ENCODE measurements at regions not wholly inside any gene's neighbourhood (a gene's known extent, or its start where the extent isn't known, plus 50 kb on each side); places are given as distances from the start of the nearest gene placed in this dataset.

DNA sequence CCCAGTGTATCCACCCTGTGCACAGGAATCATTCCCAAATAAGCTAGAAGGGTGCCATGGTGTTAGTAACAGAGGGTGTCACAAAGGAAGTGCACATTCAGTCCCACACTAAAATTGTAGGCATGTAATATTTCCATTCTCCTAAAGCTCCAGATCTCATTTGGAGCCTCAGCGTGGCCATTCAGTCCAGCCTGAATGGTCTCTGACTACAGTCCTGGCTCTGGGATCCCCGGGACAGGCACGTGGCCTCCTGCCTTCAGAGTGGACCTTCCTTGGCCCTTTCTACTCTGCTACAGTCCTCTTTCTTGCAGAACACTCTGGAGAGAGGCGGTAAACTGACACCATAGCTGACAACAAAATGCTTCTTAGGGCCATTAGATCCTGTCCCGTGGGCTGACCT is 243.9 kb downstream of the IRX2 start:
- DNase-seq = no peak
- ATAC-seq = no peak
- no peaks in the 10 kb centered on the region for H3K9me3 ChIP-seq
- H3K27ac ChIP-seq = no peak overlapping the region
- no peaks in the 10 kb centered on the region for H3K4me1 ChIP-seq
- TF ChIP-seq POLR2A (IDR thresholded peaks at IDR 0.05) (no peak), CTCF (IDR thresholded peaks at IDR 0.05 in 4 of 5, conservative IDR thresholded peaks at IDR 0.05 in 1 of 5) (no peak)
- H3K36me3 ChIP-seq = no peaks in the 10 kb centered on the region
- intact Hi-C loops (cut with DNase I; ENCODE audit: low total_unique reads) = no loop called here
- no peaks in the 10 kb centered on the region for H3K27me3 ChIP-seq
- in situ Hi-C loops (cut with MboI; ENCODE audit: low sequenced_read_pairs in 4 of 4) = no loop called here
- no peak overlapping the region for H3K4me3 ChIP-seq

DNA sequence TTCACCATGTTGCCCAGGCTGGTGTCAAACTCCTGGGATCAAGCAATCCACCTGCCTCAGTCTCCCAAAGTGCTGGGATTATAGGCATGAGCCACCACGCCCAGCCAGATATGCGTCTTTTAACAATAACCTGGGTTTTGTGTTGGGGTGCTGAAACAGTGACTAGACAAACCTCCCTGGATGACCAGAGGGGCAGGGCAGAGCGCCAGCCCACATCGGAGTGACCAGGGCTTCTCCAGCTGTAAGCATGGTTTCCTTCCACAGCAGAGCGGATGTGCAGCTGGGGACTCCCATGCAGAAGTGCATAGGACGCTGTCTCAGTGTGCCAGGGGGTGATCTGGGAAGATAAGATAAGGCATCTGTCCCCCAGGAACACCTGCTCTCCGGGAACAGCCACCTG is 244.9 kb downstream of the IRX2 start:
- H3K36me3 ChIP-seq = no peaks in the 10 kb centered on the region
- H3K27ac ChIP-seq = no peak overlapping the region
- intact Hi-C loops (cut with DNase I; ENCODE audit: low total_unique reads) = no loop called here
- DNase-seq (no peak), ATAC-seq (no peak)
- in situ Hi-C loops (cut with MboI; ENCODE audit: low sequenced_read_pairs in 4 of 4) = no loop called here
- TF ChIP-seq CTCF (IDR thresholded peaks at IDR 0.05 in 4 of 5, conservative IDR thresholded peaks at IDR 0.05 in 1 of 5) (no peak), POLR2A (IDR thresholded peaks at IDR 0.05) (no peak)
- H3K4me1 ChIP-seq = no peaks in the 10 kb centered on the region
- H3K9me3 ChIP-seq = no peaks in the 10 kb centered on the region
- H3K4me3 ChIP-seq = no peak overlapping the region
- H3K27me3 ChIP-seq = no peaks in the 10 kb centered on the region

GRCh38 chr5:2505217-2505616 is 246.3 kb downstream of the IRX2 start:
- no peak for TF ChIP-seq POLR2A (IDR thresholded peaks at IDR 0.05)
- no peak for TF ChIP-seq CTCF (IDR thresholded peaks at IDR 0.05 in 4 of 5, conservative IDR thresholded peaks at IDR 0.05 in 1 of 5)
- intact Hi-C loops (cut with DNase I; ENCODE audit: low total_unique reads) = no loop called here
- H3K36me3 ChIP-seq = no peaks in the 10 kb centered on the region
- H3K9me3 ChIP-seq = peaks cover 0 to 3% (median 0%) of the 10 kb centered on the region in 3 donors
- DNase-seq (no peak), ATAC-seq (no peak)
- H3K4me3 ChIP-seq = no peak overlapping the region
- H3K27me3 ChIP-seq = no peaks in the 10 kb centered on the region
- H3K4me1 ChIP-seq = no peaks in the 10 kb centered on the region
- no peak overlapping the region for H3K27ac ChIP-seq
- in situ Hi-C loops (cut with MboI; ENCODE audit: low sequenced_read_pairs in 4 of 4) = no loop called here

DNA sequence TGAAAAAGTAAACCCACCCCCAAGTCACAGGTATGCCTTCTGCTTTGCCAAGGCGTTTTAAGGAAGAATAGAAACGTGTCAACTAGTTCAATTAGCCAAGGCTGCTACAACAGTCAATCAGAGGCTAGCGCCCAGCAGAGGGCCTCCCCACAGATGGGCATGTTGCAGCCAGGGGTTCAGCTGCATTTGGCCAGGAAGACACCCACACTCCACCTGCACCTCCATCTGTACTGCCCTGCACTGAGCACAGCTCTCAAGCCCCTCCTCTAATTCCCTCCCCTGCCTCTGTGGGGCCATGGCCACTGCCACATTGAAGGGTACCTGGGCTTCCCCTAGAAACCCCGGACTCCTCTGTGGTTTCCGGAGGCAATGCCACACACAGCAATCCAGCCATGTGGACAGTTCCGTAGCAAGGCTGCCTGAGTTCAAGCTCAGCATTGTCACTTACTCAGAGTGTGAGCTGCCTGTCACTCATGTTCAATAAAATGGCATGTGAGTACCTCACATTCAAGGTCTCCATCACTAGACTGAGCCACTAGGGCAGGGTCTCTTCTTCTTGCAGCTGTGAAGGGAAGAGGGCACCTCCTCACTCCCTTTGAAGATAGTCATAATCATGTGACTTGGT is 248.4 kb downstream of the IRX2 start:
- in situ Hi-C loops (cut with MboI; ENCODE audit: low sequenced_read_pairs in 4 of 4) (no loop called here), intact Hi-C loops (cut with DNase I; ENCODE audit: low total_unique reads) (no loop called here)
- ATAC-seq (no peak), DNase-seq (no peak)
- Histone ChIP-seq H3K4me3 (no peak overlapping the region), H3K36me3 (no peaks in the 10 kb centered on the region), H3K27me3 (no peaks in the 10 kb centered on the region), H3K27ac (no peak overlapping the region), H3K9me3 (peaks cover 0 to 12% (median 0%) of the 10 kb centered on the region in 3 donors), H3K4me1 (no peaks in the 10 kb centered on the region)
- no peak for TF ChIP-seq POLR2A (IDR thresholded peaks at IDR 0.05)
- TF ChIP-seq CTCF (IDR thresholded peaks at IDR 0.05 in 4 of 5, conservative IDR thresholded peaks at IDR 0.05 in 1 of 5) = no peak

DNA sequence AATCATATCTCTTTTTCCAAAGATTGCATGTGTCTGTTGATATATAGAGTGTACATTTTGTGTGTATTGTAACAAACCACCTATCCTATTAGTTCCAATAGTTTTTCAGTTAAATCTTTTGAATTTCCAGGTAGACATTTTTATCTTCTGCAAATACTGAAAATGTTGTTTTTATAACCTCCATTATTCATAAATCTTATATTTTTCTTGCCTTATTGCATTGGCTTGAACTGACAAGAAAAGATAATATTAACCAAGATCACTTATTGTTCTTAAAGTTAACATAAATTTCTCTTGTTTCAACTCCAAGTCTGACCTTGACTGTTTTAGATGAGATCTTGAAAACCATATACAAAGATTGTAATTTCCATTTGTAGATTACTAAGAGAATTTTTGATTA is 251.6 kb downstream of the IRX2 start:
- ATAC-seq (no peak), DNase-seq (no peak)
- Histone ChIP-seq H3K36me3 (no peaks in the 10 kb centered on the region), H3K27ac (no peak overlapping the region), H3K4me3 (no peak overlapping the region), H3K4me1 (no peaks in the 10 kb centered on the region), H3K27me3 (no peaks in the 10 kb centered on the region), H3K9me3 (peaks cover 0 to 12% (median 0%) of the 10 kb centered on the region in 3 donors)
- TF ChIP-seq CTCF (IDR thresholded peaks at IDR 0.05 in 4 of 5, conservative IDR thresholded peaks at IDR 0.05 in 1 of 5) (no peak), POLR2A (IDR thresholded peaks at IDR 0.05) (no peak)
- intact Hi-C loops (cut with DNase I; ENCODE audit: low total_unique reads) = no loop called here
- in situ Hi-C loops (cut with MboI; ENCODE audit: low sequenced_read_pairs in 4 of 4) = no loop called here
